GM19238 (cell line): ENCODE measurements at regions not wholly inside any gene's neighbourhood (a gene's known extent, or its start where the extent isn't known, plus 50 kb on each side); places are given as distances from the start of the nearest gene placed in this dataset.
"Not testable (repeated sequence)": the region's sequence is repeated elsewhere in the genome, so short reads cannot be mapped to it uniquely, and the experiment has no call there.

Source experiments
- DNase-seq: peaks from one replicate; pipeline ENCODE4 v3.0.0; 2011; ENCODE audit warnings: low spot score; ENCODE audit not compliant: insufficient read length

DNA sequence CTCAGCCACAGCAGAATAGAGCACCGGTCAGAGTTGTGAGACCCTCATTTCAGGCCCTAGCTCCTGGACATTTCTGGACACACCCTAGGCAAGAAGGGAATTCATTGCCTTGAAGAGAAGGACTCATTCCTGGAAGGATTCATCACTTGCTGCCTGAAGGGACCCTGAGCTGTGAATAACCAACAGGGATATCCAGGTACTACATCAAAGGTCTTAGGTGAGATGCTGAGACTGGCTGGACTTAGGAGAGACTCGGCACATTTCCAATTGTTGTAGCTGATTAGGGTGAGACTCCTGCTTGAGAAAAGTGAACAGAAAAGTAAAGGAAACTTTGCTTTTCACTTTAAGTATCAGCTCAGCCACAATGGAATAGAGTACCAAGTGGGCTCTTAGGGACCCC is 208.1 kb upstream of the CDKN2B start:
- no peak for DNase-seq

DNA sequence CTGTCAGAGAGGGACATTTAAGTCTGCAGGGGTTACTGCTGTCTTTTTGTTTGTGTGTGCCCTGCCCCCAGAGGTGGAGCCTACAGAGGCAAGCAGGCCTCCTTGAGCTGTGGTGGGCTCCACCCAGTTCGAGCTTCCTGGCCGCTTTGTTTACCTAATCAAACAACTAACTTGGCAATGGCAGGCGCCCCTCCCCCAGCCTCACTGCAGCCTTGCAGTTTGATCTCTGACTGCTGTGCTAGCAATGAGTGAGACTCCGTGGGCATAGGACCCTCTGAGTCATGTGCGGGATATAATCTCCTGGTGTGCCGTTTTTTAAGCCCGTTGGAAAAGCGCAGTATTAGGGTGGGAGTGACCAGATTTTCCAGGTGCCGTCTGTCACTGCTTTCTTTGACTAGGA is 216.8 kb upstream of the CDKN2B start:
- not testable (repeated sequence) for DNase-seq

DNA sequence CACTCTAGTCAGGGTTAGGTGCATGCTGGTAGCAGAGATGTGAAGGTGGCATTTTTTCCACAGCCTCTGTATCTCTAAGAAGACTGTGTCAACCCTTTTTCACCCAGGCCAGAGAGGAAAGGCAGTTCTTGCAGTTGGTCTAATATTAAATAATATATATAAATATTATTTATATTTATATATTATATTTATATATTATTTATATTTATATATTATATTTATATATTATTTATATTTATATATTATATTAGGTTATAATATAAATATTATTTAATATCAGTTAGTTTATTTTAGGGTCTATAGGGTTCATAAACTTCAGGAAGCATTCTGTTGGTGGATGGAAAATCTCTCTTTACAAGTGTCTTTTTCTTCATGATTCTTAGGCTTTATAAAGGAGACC is 218.6 kb upstream of the DMRTA1 start:
- no peak for DNase-seq

DNA sequence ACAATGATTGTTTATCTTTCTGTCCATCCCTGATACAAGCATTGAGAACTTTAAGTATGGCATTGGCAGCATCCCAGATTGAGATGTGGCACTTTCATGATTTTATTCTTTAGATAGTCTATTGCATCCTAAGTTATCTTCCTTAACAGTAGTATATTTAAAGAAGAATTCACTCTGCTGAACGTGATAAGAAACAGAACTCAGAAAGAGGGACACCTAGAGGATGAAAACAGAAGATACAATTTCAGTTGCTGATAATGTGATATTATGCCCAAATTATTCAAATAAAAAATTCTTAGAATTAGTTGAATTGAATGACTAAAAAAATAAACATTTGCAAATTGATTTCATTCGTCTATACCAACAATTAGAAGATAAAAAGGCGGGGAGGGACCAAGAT is 218.1 kb upstream of the DMRTA1 start:
- no peak for DNase-seq

DNA sequence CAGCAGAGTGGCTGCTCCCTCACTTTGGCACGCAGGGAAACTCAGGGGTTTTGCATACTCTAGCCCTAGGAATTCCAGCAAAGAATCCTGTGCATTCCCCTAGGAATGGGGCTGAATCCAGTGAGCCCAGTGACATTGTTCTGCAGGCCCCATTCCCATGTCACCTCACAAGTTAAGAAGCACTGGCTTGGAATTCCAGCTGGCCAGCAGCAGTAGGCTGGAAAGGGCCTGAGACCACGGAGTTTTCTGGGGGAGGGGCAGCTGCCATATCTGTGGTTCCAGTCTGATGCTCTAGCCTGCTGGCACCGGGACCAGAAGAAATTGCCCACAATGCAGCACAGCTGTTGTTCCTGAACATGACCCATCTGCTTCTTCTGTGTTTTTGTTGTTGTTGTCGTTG is 217.6 kb upstream of the DMRTA1 start:
- DNase-seq, result no peak

DNA sequence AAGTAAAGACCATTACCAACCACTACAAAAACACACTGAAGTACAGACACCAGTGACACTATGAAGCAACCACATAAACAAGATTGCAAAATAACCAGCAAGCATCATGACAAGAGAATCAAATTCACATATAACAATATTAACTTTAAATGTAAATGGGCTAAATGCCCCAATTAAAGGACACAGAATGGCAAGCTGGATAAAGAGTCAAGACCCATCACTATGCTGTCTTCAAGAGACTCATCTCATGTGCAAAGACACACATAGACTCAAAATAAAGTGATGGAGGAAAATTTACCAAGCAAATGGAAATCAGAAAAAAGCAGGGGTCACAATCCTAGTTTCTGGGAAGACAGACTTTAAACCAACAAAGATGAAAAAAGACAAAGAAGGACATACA is 215.3 kb upstream of the DMRTA1 start:
- not testable (repeated sequence) for DNase-seq

DNA sequence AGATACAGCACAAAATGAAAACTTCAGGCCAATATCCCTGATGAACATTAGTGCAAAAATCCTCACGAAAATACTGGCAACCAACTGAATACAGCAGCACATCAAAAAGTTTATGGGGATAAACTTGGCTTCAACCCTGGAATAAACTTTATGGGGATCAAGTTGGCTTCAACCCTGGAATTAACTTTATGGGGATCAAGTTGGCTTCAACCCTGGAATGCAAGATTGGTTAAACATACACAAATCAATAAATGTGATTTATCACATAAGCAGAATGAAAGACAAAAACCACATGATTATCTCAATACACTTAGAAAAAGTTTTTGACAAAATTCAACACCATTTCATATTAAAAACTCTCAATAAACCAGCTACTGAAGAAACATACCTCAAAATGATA is 213.7 kb upstream of the DMRTA1 start:
- DNase-seq, result no peak

DNA sequence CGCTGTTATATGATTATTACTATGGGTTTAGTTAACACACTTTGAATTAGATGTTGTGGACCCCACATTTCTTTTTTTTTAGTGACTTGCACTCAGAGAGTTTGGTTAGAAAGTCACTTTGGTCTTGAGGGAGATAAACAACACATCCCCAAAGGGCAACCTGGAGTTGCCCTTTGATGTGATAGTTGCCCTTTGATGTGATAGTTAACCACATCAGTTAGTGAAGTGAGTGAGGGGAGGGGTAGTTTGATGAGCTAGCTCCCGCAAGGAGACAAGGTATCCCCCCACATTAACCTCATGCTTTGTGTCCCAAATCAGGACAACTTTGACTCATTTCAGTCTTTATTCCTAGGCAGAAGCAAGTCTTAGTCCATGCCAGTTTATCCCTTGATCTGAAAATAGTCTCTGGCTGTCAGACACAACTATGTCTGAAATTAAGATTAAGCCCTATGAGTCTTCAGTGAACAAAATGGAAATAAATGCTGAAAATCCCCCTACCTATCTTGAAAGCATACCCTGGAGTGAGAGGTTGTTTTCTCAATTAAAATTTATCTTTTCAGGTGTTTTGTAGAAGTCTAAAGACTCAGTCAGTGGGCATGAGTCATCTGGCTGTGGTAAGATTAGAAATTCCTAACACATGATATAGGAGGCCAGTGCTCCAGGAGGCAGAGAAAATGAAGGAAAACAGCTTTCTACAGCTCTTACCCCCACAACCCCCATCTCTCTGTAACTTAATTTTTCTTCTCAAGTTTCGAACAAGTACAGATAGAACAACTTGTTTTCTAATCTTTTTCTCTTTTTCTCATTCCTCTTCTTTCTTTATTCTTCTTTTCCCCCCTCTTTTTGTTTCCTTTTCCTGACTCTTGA is 208.9 kb upstream of the DMRTA1 start:
- no peak for DNase-seq

DNA sequence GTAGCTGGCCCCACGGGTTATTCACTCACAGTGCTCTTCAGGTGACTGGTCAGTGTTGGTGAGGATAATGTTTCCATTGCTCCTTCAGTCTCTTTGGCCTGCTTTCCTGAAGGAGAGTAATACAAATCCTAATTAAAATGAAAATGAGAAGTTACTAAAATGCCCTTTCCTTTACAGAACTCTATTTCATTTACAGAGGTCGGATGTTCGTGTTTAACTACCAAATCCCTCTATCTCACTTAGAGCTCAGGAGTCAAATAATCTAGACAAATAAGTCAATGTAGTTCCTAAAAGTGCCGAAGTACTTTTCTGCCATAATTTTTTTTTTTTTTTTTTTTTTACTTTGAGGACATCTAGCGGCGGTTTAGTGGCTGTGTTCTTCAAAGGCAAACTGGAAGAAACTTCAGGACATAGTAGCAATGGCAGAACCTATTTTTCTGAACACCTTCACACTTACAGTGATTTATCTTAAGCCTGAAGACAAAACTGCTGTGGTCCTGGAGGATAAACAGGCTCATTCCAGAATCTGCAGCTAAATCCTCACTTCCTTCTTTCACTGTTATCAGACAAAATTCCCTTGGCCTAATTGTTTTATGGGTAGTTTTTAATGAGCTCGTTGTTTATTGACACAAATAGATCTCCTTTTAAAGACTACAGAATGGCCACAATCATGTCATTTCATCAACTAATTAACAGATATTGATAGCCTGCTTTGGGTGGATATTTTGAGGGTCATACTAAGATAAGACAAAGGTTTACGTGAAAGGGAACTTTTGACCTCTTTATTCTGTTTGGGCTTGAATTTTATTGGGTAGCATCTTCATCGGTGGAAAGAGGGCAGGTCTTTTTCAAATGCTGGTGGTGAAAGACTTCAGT is 207.6 kb upstream of the DMRTA1 start:
- DNase-seq, result no peak

DNA sequence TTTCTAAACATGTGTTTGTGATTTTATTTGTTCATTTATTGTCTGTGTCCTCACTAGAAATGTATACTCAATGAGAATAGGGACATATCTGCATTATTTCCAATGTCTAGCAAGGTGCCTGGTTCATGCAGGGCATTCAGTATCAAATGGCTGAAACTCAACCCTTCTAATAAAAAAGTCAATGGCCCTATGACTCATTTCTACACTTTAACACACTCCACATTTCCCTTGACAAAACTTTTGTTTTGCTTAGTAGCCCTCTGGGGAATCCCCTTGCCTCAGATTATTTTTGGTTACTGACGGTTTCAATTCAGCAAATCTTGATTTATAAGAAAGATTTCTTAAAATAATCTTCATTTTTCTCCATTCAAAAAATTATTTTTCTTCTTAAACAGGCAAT is 206.0 kb upstream of the DMRTA1 start:
- peak; percentile 13 for DNase-seq

DNA sequence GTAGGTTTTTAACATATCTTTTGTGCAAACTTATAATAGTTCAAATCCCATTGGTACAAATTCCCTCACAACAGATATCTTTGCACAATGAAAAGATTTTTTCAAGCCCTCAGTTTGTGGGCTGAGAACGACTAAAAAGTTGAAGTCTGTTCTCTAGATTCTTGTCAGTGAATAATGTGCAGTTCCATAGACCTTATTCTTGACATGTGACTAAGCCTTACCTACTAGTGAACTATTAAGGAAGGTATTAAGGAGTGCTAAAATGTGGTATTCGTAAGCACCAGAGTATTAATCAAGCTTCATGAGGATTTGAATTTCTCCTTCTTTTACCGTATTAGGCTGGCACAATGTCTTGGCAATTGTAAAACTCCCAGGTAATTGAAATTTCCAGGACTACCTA is 205.6 kb upstream of the DMRTA1 start:
- DNase-seq, result no peak

DNA sequence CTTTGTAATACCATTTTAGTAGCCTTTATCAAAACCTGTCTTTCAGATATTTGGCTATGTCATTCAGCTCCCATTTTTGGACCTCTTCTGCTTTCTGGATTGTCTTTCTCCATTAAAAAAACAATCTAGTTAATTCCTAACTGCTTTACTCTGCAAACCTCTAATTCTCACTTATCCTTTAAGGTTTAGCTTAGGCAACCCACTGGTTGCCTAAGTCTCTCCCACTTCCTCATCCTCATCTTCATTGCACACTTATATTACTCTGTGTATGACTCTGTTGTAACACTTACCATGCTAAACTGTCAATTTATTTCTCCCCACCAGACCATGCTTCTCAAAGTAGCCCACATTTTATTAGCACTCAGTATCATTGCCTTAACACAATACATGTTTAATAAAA is 205.0 kb upstream of the DMRTA1 start:
- DNase-seq, result no peak

DNA sequence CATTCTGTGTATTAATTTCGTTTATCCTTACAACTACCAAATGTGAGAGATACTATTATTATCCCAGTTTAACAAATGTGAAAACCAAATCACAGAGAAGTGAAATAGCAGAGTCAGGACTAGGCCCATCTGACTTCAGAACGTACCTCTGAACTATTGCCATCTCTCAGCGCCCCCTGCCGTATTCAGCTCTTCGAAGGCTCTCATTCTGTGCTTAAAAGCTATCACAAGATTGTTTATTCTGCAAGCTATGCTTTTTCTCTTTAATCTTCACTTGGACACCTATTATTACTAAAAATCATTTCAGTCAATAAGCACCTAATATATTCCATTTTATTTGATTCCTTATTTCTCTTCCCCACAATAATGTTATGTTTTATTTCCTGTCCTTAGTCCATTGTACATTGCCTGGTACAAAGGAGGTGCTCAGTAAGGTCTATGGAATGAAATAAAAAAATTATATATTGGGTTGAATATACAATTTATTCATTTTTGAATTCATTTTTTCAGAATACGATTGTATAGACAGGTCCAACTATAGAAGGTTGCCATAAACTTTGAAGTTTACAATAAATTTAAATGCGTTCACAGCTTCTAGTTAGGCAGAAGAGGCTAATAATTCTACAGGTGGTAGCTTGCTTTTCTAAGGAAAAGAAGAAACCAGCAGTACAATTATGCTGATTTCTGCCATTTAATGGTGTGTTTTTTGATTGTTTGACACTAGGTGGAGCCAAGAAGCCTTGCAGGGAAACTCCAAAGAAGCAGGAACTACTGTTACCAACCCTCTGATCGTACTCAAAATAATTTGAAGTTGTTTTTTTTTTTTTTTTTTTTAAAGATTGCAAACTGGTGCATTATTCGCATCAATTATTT is 202.2 kb upstream of the DMRTA1 start:
- no peak for DNase-seq

DNA sequence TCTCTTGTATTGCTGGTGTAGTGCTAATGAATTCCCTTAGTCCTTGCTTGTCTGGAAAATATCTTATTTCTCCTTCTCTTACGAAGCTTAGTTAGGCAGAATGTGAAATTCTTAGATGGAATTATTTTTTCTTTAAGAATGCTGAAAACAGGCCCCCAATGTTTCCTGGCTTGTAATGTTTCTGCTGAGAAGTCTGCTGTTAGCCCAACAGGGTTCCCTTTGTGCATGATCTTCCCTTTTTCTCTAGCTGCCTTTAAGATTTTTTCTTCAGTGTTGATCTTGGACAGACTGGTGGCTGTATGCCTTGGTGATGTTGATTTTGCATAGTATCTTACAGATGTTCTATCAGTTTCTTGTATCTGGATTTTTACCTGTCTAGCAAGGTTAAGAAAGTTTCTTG is 191.3 kb upstream of the DMRTA1 start:
- DNase-seq, result no peak

DNA sequence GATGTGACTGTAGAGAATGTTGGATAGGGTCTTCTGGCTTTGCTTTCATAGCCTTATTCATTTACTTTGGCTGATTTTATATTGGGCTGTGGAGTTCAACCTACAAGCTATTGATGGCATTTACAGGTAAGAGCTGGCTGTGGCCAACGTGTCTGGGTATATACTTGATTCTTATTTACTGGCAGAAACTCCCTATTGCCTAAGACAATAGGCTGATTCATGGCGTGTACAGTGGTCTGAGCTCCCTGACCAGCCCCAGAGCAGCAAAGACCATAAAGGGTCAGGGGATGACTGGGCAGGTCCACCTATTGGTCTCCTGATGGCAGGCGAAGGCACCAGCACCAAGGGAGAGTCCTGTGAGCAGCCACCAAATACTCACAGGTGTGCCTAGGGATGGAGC is 190.2 kb upstream of the DMRTA1 start:
- DNase-seq, result no peak

DNA sequence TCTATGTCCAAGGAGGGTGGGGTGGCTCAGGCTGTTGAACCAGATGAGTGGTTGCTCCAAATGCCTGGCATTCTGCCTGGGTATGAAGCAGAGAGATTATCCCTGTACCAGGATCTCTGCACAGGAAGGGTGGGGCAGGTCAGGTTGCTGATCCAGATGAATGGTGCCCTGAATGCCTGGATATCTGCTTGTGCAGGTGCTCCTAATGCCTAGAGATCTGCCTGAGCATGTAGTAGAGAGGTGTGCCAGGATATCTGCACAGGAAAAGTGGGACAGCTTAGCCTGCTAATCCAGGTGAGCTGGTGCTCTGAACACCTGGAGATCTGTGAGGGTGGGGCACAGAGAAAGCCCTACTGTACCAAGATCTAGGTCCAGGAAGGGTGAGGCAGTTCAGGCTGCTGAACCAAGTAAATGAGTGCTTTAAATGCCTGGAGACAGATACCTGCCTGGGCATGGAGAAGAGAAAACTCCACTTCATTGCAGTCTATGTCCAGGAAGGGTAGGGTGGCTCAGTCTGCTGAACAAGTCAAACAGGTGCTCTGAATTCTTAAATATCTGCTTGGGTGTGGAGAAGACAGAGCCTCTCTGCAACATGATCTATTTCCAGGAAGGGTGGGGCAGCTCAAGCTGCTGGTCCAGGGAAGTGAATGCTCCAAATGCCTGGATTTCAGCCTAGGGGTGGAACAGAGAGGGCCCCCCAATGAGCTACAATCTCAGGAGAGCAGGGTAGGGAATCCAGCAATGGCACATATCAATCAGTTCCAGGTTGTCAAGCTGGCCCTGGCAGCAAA is 189.4 kb upstream of the DMRTA1 start:
- no peak for DNase-seq

DNA sequence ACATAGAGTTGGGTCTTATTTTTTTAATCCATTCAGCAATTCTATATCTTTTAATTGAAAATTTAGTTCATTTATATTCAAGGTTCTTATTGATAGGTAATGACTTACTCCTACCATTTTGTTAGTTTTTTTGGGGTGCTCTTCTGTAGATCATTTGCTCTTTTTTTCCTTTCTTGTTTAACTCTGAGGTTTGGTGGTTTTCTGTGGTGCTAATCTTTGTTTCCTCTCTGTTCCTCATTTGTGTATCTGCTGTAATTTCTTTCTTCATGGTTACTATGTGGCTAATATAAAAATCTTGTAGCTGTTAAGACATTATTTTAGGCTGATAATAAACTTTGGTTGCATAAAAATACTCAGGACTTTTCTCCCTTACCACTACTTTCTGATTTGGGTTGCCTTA is 181.6 kb upstream of the DMRTA1 start:
- no peak for DNase-seq

DNA sequence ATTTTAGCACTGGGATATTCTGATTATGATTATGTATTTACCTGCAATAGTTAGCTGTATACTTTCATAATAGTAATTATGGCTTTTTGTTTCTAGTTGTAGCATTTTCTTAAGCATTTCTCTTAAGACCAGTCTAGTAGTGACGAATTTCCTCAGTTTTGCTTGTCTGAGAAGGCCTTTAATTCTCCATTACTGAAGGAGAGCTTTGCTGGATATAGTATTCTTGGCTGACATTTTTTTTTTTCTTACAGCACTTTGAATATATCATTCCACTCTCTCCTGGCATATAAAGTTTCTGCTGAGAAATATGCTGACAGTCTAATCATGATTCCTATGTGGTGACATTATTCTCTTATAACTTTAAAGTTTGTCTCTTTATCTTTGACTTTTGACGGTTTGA is 181.1 kb upstream of the DMRTA1 start:
- DNase-seq, result no peak

DNA sequence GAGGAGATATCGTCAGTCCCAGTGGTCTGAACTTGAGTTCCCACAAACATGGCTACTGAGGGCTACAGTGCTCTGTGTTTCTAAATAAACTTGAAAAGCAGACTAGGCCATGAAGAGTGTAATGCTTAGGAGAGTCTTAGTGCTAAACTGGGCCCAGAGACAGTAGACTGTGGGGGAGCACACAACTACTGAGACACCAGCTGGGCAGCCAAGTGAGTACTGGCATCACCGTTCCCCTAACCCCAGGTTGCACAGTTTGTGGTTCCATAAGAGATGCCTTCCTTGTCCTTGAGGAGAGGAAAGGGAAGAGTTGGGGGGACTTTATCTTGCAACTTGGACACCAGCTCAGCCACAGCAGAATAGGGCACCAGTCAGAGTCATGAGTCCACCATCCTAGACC is 172.1 kb upstream of the DMRTA1 start:
- no peak for DNase-seq

DNA sequence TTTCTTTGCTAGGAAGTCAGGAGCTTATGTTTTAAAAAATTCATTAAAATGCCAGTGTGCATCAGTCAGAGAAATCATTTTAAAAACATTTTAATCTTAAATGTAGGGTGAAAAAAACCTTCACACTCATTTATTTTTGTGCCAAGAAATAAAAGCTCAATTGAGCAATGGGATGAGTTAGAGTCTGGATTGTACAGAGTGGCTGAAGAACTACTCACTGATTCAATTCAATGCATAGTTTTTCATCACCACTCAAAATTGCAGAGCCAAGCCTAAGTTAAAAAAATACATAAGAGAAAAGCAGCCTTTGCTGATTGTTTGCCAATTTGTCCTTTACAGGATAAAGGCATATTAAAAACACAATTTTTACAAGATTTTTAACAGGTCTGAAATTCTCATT is 168.2 kb upstream of the DMRTA1 start:
- DNase-seq, result no peak

DNA sequence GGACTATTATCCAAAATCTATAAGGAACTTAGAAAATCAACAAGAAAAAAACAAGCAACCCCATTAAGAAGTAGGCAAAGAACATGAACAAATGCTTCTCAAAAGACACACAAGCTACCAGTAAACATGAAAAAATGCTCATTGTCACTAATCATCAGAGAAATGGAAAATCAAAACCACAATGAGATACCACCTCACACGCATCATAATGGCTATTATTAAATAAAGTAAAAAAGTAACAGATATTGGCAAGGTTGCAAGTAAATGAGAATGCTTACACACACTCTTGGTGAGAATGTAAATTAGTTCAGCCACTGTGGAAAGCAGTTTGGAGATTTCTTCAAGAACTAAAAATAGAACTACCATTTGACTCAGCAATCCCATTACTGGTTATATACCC is 167.0 kb upstream of the DMRTA1 start:
- DNase-seq, result no peak
